HEK293 (cell line): ENCODE measurements at regions not wholly inside any gene's neighbourhood (a gene's known extent, or its start where the extent isn't known, plus 50 kb on each side); places are given as distances from the start of the nearest gene placed in this dataset.

Experiments used
- CTCF ChIA-PET: fragments of 350-600 bp; formaldehyde crosslinking; extraction: SDS; loops from one replicate; lab custom pipeline; 2021; ENCODE audit warnings: antibody characterized with exemption; lab: Yijun Ruan, JAX
- POLR2A ChIA-PET: fragments of 300-600 bp; formaldehyde crosslinking; extraction: SDS; loops from one replicate; lab custom pipeline; 2020; ENCODE audit warnings: antibody characterized with exemption, inconsistent platforms; lab: Yijun Ruan, JAX
- H3K27ac ChIP-seq: fragments of 200-500 bp; sonication (Bioruptor generic); 2 replicates; pipeline ENCODE4 v1.5.1; 2014; ENCODE audit warnings: low read depth, low read length, control low read depth, inconsistent platforms; ENCODE audit errors: extremely low read depth
- H3K36me3 ChIP-seq, 2 experiments: fragments of 200-500 bp in 1 of 2; sonication (Bioruptor generic) in 1 of 2; 1 replicate in 1 of 2; 2 replicates in 1 of 2; pipeline ENCODE4 v1.5.1; 2014 to 2017; ENCODE audit warnings: inconsistent platforms in 2 of 2, low read length in 2 of 2; ENCODE audit not compliant: control insufficient read depth in 2 of 2, insufficient read depth in 1 of 2
- H3K4me1 ChIP-seq: fragments of 200-500 bp; sonication (Bioruptor generic); 2 replicates; pipeline ENCODE4 v1.5.1; 2014; ENCODE audit warnings: mild to moderate bottlenecking, low read length, inconsistent platforms; ENCODE audit not compliant: control insufficient read depth, insufficient read depth
- H3K4me3 ChIP-seq: 2 replicates; pipeline ENCODE4 v1.5.1; 2011; ENCODE audit warnings: low read depth, mild to moderate bottlenecking, control low read depth, low read length, moderate library complexity
- H3K9me3 ChIP-seq: fragments of 200-500 bp; sonication (Bioruptor generic); 2 replicates; pipeline ENCODE4 v1.5.1; 2014; ENCODE audit warnings: low read depth, low read length, inconsistent platforms; ENCODE audit not compliant: control insufficient read depth, insufficient read depth
- ATF2 ChIP-seq: fragments of 450-650 bp; formaldehyde crosslinking; IDR thresholded peaks from 2 replicates; pipeline ENCODE4 v1.5.1; 2016; ENCODE audit warnings: missing biosample characterization, missing genetic modification characterization, low read depth
- EGR2 ChIP-seq: fragments of 450-650 bp; formaldehyde crosslinking; IDR thresholded peaks from 2 replicates; pipeline ENCODE4 v1.5.1; 2016; ENCODE audit warnings: low read depth, missing biosample characterization, missing genetic modification characterization
- GFI1B ChIP-seq: fragments of 450-650 bp; formaldehyde crosslinking; IDR thresholded peaks from 2 replicates; pipeline ENCODE4 v1.5.1; 2016; ENCODE audit warnings: missing biosample characterization, missing genetic modification characterization
- KLF16 ChIP-seq: fragments of 450-650 bp; formaldehyde crosslinking; IDR thresholded peaks from 2 replicates; pipeline ENCODE4 v1.5.1; 2017; ENCODE audit warnings: missing biosample characterization, missing genetic modification characterization
- PRDM6 ChIP-seq: fragments of 450-650 bp; formaldehyde crosslinking; IDR thresholded peaks from 2 replicates; pipeline ENCODE4 v1.5.1; 2017; ENCODE audit warnings: missing biosample characterization, missing genetic modification characterization
- REPIN1 ChIP-seq: fragments of 450-650 bp; formaldehyde crosslinking; IDR thresholded peaks from 2 replicates; pipeline ENCODE4 v1.5.1; 2017; ENCODE audit warnings: missing biosample characterization, missing genetic modification characterization, low read depth
- SCRT1 ChIP-seq: fragments of 450-650 bp; formaldehyde crosslinking; IDR thresholded peaks from 2 replicates; pipeline ENCODE4 v1.5.1; 2016; ENCODE audit warnings: missing biosample characterization, missing genetic modification characterization, borderline replicate concordance
- TCF7L2 ChIP-seq: IDR thresholded peaks from 2 replicates; pipeline ENCODE4 v1.6.1; 2011; ENCODE audit warnings: low read depth, mild to moderate bottlenecking, inconsistent platforms, low read length, moderate library complexity, borderline replicate concordance
- YY2 ChIP-seq: fragments of 450-650 bp; formaldehyde crosslinking; IDR thresholded peaks from 2 replicates; pipeline ENCODE4 v1.5.1; 2016; ENCODE audit warnings: missing biosample characterization, missing genetic modification characterization
- ZBTB17 ChIP-seq: fragments of 450-650 bp; formaldehyde crosslinking; IDR thresholded peaks from 2 replicates; pipeline ENCODE4 v1.5.1; 2016; ENCODE audit warnings: missing biosample characterization, missing genetic modification characterization
- ZBTB20 ChIP-seq: fragments of 450-650 bp; formaldehyde crosslinking; IDR thresholded peaks from 2 replicates; pipeline ENCODE4 v1.5.1; 2016; ENCODE audit warnings: missing biosample characterization, missing genetic modification characterization
- ZBTB7A ChIP-seq: fragments of 450-650 bp; formaldehyde crosslinking; IDR thresholded peaks from 2 replicates; pipeline ENCODE4 v1.5.1; 2016; ENCODE audit warnings: low read depth, missing biosample characterization, missing genetic modification characterization
- ZFP3 ChIP-seq: fragments of 450-650 bp; formaldehyde crosslinking; IDR thresholded peaks from 2 replicates; pipeline ENCODE4 v1.5.1; 2016; ENCODE audit warnings: low read depth, missing biosample characterization, missing genetic modification characterization
- ZNF10 ChIP-seq: fragments of 450-650 bp; formaldehyde crosslinking; IDR thresholded peaks from 2 replicates; pipeline ENCODE4 v1.5.1; 2017; ENCODE audit warnings: missing biosample characterization, missing genetic modification characterization
- ZNF157 ChIP-seq: fragments of 450-650 bp; formaldehyde crosslinking; IDR thresholded peaks from 2 replicates; pipeline ENCODE4 v1.5.1; 2016; ENCODE audit warnings: missing biosample characterization, missing genetic modification characterization
- ZNF211 ChIP-seq: fragments of 450-650 bp; formaldehyde crosslinking; IDR thresholded peaks from 2 replicates; pipeline ENCODE4 v1.5.1; 2016; ENCODE audit warnings: low read depth, missing biosample characterization, missing genetic modification characterization
- ZNF248 ChIP-seq: fragments of 450-650 bp; formaldehyde crosslinking; IDR thresholded peaks from 2 replicates; pipeline ENCODE4 v1.5.1; 2017; ENCODE audit warnings: missing biosample characterization, missing genetic modification characterization
- ZNF335 ChIP-seq: fragments of 450-650 bp; formaldehyde crosslinking; conservative IDR thresholded peaks from 2 replicates; pipeline ENCODE4 v1.5.1; 2016; ENCODE audit warnings: missing biosample characterization, missing genetic modification characterization
- ZNF394 ChIP-seq: fragments of 450-650 bp; formaldehyde crosslinking; IDR thresholded peaks from 2 replicates; pipeline ENCODE4 v1.5.1; 2016; ENCODE audit warnings: missing biosample characterization, missing genetic modification characterization, mild to moderate bottlenecking, moderate library complexity, borderline replicate concordance
- ZNF398 ChIP-seq: fragments of 450-650 bp; formaldehyde crosslinking; IDR thresholded peaks from 2 replicates; pipeline ENCODE4 v1.5.1; 2017; ENCODE audit warnings: missing biosample characterization, missing genetic modification characterization
- ZNF518A ChIP-seq: fragments of 450-650 bp; formaldehyde crosslinking; conservative IDR thresholded peaks from 2 replicates; pipeline ENCODE4 v1.5.1; 2016; ENCODE audit warnings: low read depth, missing biosample characterization, missing genetic modification characterization
- ZNF600 ChIP-seq: fragments of 450-650 bp; formaldehyde crosslinking; IDR thresholded peaks from 2 replicates; pipeline ENCODE4 v1.5.1; 2016; ENCODE audit warnings: missing biosample characterization, missing genetic modification characterization
- ZNF654 ChIP-seq: fragments of 450-650 bp; formaldehyde crosslinking; IDR thresholded peaks from 2 replicates; pipeline ENCODE4 v1.5.1; 2016; ENCODE audit warnings: low read depth, missing biosample characterization, missing genetic modification characterization
- ZNF701 ChIP-seq: fragments of 450-650 bp; formaldehyde crosslinking; IDR thresholded peaks from 2 replicates; pipeline ENCODE4 v1.5.1; 2016; ENCODE audit warnings: missing biosample characterization, missing genetic modification characterization
- ZSCAN16 ChIP-seq: fragments of 450-650 bp; formaldehyde crosslinking; IDR thresholded peaks from 2 replicates; pipeline ENCODE4 v1.5.1; 2016; ENCODE audit warnings: missing biosample characterization, missing genetic modification characterization
- ZSCAN30 ChIP-seq: fragments of 450-650 bp; IDR thresholded peaks from 2 replicates; pipeline ENCODE4 v1.5.1; 2018; ENCODE audit warnings: missing biosample characterization, mild to moderate bottlenecking, missing genetic modification characterization, moderate library complexity
- ZSCAN5A ChIP-seq: fragments of 450-650 bp; formaldehyde crosslinking; IDR thresholded peaks from 2 replicates; pipeline ENCODE4 v1.5.1; 2016; ENCODE audit warnings: missing biosample characterization, missing genetic modification characterization

GRCh38 chr20:56925831-56926170 lies 296.7 kb downstream of the TFAP2C start:
- peak overlapping the region; percentile 37 for H3K4me3 ChIP-seq
- no peaks in the 10 kb centered on the region for H3K36me3 ChIP-seq
- H3K9me3 ChIP-seq: no peaks in the 10 kb centered on the region
- H3K4me1 ChIP-seq: 0 out of 2 replicates have a peak, but pooled peaks cover 2% of the 10 kb centered on the region
- H3K27ac ChIP-seq: no peak overlapping the region; the same call in 1 of the 2 replicates
- CTCF ChIA-PET: interaction anchor here (0.7 kb wide), 1 partner anchor 319 kb away, joined by 4 read pairs; no protein-coding TSS in a partner anchor
- POLR2A ChIA-PET: no interaction called here
- TF ChIP-seq YY2 (no peak), ZNF211 (tag by site-specific recombination) (no peak), ZBTB20 (tag by site-specific recombination) (peak; percentile 68), EGR2 (tag by site-specific recombination) (no peak), ZSCAN30 (tag by site-specific recombination) (no peak), ZNF157 (tag by site-specific recombination) (no peak), ZSCAN5A (no peak), ZNF701 (no peak), ZNF600 (tag by site-specific recombination) (peak; percentile 55), ZFP3 (tag by site-specific recombination) (peak; percentile 42; the same call in 1 of the 2 replicates), ZBTB17 (tag by site-specific recombination) (peak; percentile 76), ZNF335 (tag by site-specific recombination) (peak; percentile 5; the same call in 1 of the 2 replicates), KLF16 (no peak), REPIN1 (tag by site-specific recombination) (no peak), PRDM6 (tag by site-specific recombination) (no peak), ZNF398 (tag by site-specific recombination) (no peak), ATF2 (tag by site-specific recombination) (no peak), SCRT1 (tag by site-specific recombination) (no peak), ZNF248 (no peak), ZNF654 (tag by site-specific recombination) (no peak), ZNF10 (tag by site-specific recombination) (no peak), ZBTB7A (tag by site-specific recombination) (no peak), TCF7L2 (no peak), ZNF518A (tag by site-specific recombination) (no peak), ZNF394 (tag by site-specific recombination) (no peak), ZSCAN16 (tag by site-specific recombination) (no peak), GFI1B (tag by site-specific recombination) (no peak)
